DOHH2 (cell line): ENCODE measurements at regions not wholly inside any gene's neighbourhood (a gene's known extent, or its start where the extent isn't known, plus 50 kb on each side); places are given as distances from the start of the nearest gene placed in this dataset.

Experiments
- H3F3A ChIP-seq: fragments of 200-600 bp; sonication (generic), shearing (Covaris generic); 2 replicates; pipeline ENCODE4 v1.6.0; 2016; ENCODE audit warnings: antibody characterized with exemption, mild to moderate bottlenecking; ENCODE audit not compliant: control insufficient read depth, insufficient read depth
- H3K27ac ChIP-seq: fragments of 200-600 bp; sonication (generic); 2 replicates; pipeline ENCODE4 v1.5.1; 2014; ENCODE audit warnings: low read depth, mild to moderate bottlenecking, low read length, moderate library complexity
- H3K27me3 ChIP-seq: fragments of 200-600 bp; sonication (generic); 2 replicates; pipeline ENCODE4 v1.6.1; 2014; ENCODE audit warnings: mild to moderate bottlenecking, low read length, mixed read lengths; ENCODE audit not compliant: control insufficient read depth
- H3K36me3 ChIP-seq: fragments of 200-600 bp; sonication (generic); 2 replicates; pipeline ENCODE4 v1.6.1; 2014; ENCODE audit warnings: mild to moderate bottlenecking, low read length, moderate library complexity, mixed read lengths; ENCODE audit not compliant: control insufficient read depth
- H3K4me1 ChIP-seq: fragments of 200-600 bp; sonication (generic); 2 replicates; pipeline ENCODE4 v1.6.1; 2014; ENCODE audit warnings: mild to moderate bottlenecking, low read length, mixed read lengths; ENCODE audit not compliant: control insufficient read depth
- H3K4me2 ChIP-seq: fragments of 200-600 bp; sonication (generic); 2 replicates; pipeline ENCODE4 v1.6.0; 2014; ENCODE audit warnings: mild to moderate bottlenecking, low read length, moderate library complexity
- H3K4me3 ChIP-seq: fragments of 200-600 bp; sonication (generic); 2 replicates; pipeline ENCODE4 v1.5.1; 2014; ENCODE audit warnings: mild to moderate bottlenecking, low read length, mixed read lengths
- H3K79me2 ChIP-seq: fragments of 200-600 bp; sonication (generic); 2 replicates; pipeline ENCODE4 v1.6.1; 2014; ENCODE audit warnings: mild to moderate bottlenecking, low read length, mixed read lengths; ENCODE audit not compliant: control insufficient read depth
- H3K9me2 ChIP-seq: fragments of 200-600 bp; sonication (generic); replicated peaks from 2 replicates; pipeline ENCODE4 v1.6.1; 2014; ENCODE audit warnings: mild to moderate bottlenecking, low read length, mixed read lengths; ENCODE audit not compliant: control insufficient read depth
- H3K9me3 ChIP-seq: fragments of 200-600 bp; sonication (generic); 2 replicates; pipeline ENCODE4 v1.6.1; 2014; ENCODE audit warnings: antibody characterized with exemption, low read length, mixed read lengths; ENCODE audit not compliant: control insufficient read depth, insufficient read depth
- H4K20me1 ChIP-seq: fragments of 200-600 bp; sonication (generic); 2 replicates; pipeline ENCODE4 v1.6.0; 2014; ENCODE audit warnings: low read depth, mild to moderate bottlenecking, antibody characterized with exemption, low read length, moderate library complexity; ENCODE audit not compliant: control insufficient read depth, insufficient read depth
- EZH2phosphoT487 ChIP-seq: fragments of 200-600 bp; sonication (generic); IDR thresholded peaks from 2 replicates; pipeline ENCODE4 v1.6.1; 2017; ENCODE audit warnings: borderline replicate concordance, mild to moderate bottlenecking, antibody characterized with exemption, low read length, moderate library complexity, mixed read lengths
- TF ChIP-seq, protein P1 (sequence below): fragments of 200-600 bp; sonication (generic); IDR thresholded peaks from one replicate; pipeline ENCODE4 v1.5.1; 2014; ENCODE audit warnings: antibody characterized with exemption, mild to moderate bottlenecking, low read depth, low read length; ENCODE audit not compliant: poor library complexity, severe bottlenecking

DNA sequence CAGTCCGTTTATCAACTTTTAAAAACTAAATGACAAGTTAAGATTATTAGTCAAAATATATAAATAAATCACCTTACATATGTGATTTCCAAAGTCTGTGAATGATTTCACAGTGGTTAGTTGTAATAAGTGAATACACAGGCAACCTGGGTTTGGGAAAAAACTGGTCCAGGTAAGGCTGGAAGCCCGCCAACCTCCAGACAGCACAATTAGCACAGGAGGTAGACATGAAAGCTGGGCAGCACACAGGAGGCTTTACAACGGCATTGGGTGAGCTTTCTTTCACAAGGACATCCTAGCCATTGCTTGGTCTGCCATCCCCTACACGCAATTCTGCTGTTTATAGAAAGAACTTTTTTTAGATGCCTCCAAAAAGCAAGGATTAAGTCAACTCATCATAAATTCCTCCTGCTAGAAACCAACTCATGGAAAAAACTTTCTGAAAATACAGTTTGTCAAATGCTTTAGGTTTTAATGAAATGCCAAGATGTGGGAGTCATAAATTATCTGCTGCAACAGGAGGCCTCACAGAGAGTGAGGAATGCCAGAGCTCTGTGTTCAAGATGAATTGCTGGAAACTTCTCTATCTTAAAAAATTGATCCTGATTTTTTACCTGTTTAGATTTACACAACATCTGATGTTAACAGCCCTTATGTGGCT is 346.8 kb upstream of the NFE2L3 start:
- no peaks in the 10 kb centered on the region for H3K36me3 ChIP-seq
- no peaks in the 10 kb centered on the region for H3K79me2 ChIP-seq
- no peak for TF ChIP-seq EZH2phosphoT487
- TF ChIP-seq, protein P1, sequence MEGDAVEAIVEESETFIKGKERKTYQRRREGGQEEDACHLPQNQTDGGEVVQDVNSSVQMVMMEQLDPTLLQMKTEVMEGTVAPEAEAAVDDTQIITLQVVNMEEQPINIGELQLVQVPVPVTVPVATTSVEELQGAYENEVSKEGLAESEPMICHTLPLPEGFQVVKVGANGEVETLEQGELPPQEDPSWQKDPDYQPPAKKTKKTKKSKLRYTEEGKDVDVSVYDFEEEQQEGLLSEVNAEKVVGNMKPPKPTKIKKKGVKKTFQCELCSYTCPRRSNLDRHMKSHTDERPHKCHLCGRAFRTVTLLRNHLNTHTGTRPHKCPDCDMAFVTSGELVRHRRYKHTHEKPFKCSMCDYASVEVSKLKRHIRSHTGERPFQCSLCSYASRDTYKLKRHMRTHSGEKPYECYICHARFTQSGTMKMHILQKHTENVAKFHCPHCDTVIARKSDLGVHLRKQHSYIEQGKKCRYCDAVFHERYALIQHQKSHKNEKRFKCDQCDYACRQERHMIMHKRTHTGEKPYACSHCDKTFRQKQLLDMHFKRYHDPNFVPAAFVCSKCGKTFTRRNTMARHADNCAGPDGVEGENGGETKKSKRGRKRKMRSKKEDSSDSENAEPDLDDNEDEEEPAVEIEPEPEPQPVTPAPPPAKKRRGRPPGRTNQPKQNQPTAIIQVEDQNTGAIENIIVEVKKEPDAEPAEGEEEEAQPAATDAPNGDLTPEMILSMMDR = no peak
- H4K20me1 ChIP-seq = no peaks in the 10 kb centered on the region
- H3K4me1 ChIP-seq = no peaks in the 10 kb centered on the region
- no peak overlapping the region for H3K27ac ChIP-seq
- H3K4me2 ChIP-seq = no peak overlapping the region
- H3K27me3 ChIP-seq = peaks cover 59% of the 10 kb centered on the region
- no peak overlapping the region for H3K4me3 ChIP-seq
- H3K9me2 ChIP-seq = no peaks in the 10 kb centered on the region
- no peaks in the 10 kb centered on the region for H3F3A ChIP-seq
- H3K9me3 ChIP-seq = no peaks in the 10 kb centered on the region

DNA sequence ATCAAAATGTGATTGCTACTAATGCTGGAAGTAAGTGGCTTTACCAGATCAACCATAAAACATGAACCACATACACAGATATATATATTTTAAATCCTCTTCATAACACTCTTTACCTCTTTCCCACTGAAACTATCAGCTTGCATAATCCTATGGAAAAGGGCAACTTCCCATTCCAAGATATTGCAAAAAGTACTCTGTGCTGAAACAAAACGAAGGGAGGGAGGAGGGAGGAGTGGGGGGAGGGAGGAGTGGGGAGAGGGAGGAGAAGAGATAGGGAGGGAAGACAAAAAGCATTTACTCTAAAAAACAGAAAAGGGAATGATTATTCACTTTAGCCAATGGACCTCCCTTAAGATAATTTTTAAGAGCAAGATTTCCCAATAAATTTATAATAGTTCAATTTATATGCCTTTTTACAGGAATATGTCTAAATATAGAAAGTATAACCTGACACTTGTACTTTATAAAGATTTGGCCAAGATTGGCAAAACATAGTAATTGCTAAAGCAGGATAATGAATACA is 344.8 kb upstream of the NFE2L3 start:
- H3K4me3 ChIP-seq = no peak overlapping the region
- no peaks in the 10 kb centered on the region for H3K4me1 ChIP-seq
- no peaks in the 10 kb centered on the region for H3K79me2 ChIP-seq
- H4K20me1 ChIP-seq = no peaks in the 10 kb centered on the region
- H3K9me3 ChIP-seq = no peaks in the 10 kb centered on the region
- peaks cover 49% of the 10 kb centered on the region for H3K27me3 ChIP-seq
- H3K27ac ChIP-seq = no peak overlapping the region
- no peaks in the 10 kb centered on the region for H3F3A ChIP-seq
- no peak overlapping the region for H3K4me2 ChIP-seq
- TF ChIP-seq, protein P1 = no peak
- TF ChIP-seq EZH2phosphoT487 = no peak
- no peaks in the 10 kb centered on the region for H3K9me2 ChIP-seq
- H3K36me3 ChIP-seq = no peaks in the 10 kb centered on the region

DNA sequence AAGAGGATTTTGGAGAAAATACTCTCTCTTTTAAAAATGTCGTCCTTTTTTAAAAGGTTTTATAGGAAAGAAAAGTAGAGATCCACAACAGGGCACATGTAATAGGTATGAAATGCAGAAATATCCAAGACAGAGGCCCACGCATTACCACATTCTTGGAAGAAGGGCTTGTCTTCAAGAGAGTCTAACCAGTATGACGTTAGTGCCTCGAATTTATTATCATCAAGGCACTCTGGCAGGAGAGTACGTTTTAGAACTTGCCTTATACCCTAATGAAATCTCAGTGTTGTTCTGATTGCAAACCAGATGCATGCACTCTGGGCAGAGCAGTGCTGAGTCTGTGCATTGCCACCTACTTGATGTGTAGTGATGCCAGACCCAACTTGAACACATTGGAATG is 342.6 kb upstream of the NFE2L3 start:
- Histone ChIP-seq H3K4me2 (no peak overlapping the region), H3K27ac (no peak overlapping the region), H3K4me3 (no peak overlapping the region), H3F3A (no peaks in the 10 kb centered on the region), H3K79me2 (no peaks in the 10 kb centered on the region), H3K27me3 (peaks cover 32% of the 10 kb centered on the region), H4K20me1 (no peaks in the 10 kb centered on the region), H3K36me3 (no peaks in the 10 kb centered on the region), H3K9me3 (no peaks in the 10 kb centered on the region), H3K4me1 (no peaks in the 10 kb centered on the region), H3K9me2 (no peaks in the 10 kb centered on the region)
- TF ChIP-seq, protein P1 = no peak
- TF ChIP-seq EZH2phosphoT487 = no peak
